Stimulated activated memory B cell treated with anti-CD40 and anti-IgM and Interleukin-4, amounts not matched to agents 10 μg/mL and 1 μg/mL and 100 μg/mL, for 72 hours (primary cell): ENCODE measurements at regions not wholly inside any gene's neighbourhood (a gene's known extent, or its start where the extent isn't known, plus 50 kb on each side); places are given as distances from the start of the nearest gene placed in this dataset.
"Not testable (repeated sequence)": the region's sequence is repeated elsewhere in the genome, so short reads cannot be mapped to it uniquely, and the experiment has no call there.

Experiments used
- ATAC-seq: fragments of 150-1000 bp; cut with Tn5 transposase; 2 replicates; pipeline ENCODE4 v1.10.0; 2021
- H3K27ac Mint-ChIP-seq: one replicate; pipeline ENCODE4 v1.8.0; 2022; ENCODE audit warnings: mild to moderate bottlenecking, mixed read lengths
- H3K27me3 Mint-ChIP-seq: one replicate; pipeline ENCODE4 v1.8.0; 2022; ENCODE audit warnings: mixed read lengths
- H3K36me3 Mint-ChIP-seq: one replicate; pipeline ENCODE4 v1.8.0; 2022; ENCODE audit warnings: mixed read lengths
- H3K4me1 Mint-ChIP-seq: one replicate; pipeline ENCODE4 v1.8.0; 2022; ENCODE audit warnings: mixed read lengths
- H3K4me3 Mint-ChIP-seq: one replicate; pipeline ENCODE4 v1.8.0; 2022; ENCODE audit warnings: mild to moderate bottlenecking, moderate library complexity, mixed read lengths
- H3K9me3 Mint-ChIP-seq: one replicate; pipeline ENCODE4 v1.8.0; 2022; ENCODE audit warnings: mixed read lengths

DNA sequence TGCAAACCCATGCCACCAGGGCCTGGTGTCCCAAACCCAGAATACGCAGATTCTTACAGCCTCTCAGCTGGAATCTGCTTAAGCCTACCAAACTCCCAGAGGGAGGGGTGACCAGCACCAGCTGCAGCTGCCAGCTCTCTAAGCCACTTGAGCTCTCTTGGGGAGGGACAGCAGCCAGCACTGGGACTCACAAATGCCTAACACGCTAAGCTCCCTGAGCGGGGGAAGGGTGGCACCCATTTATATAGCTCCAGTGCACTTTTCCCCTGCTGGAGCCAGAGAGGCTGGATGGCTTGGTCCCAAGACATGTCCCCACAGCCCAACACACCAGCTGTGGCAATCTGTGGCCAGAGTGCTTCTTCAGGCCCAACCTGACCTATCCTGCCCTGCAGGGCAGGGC lies 326.8 kb upstream of the NRG3 start:
- Mint-ChIP-seq H3K4me3 (no peak overlapping the region), H3K27me3 (no peaks in the 10 kb centered on the region), H3K9me3 (peaks cover 19% of the 10 kb centered on the region), H3K4me1 (no peaks in the 10 kb centered on the region), H3K27ac (no peak overlapping the region), H3K36me3 (no peaks in the 10 kb centered on the region)
- no peak for ATAC-seq

DNA sequence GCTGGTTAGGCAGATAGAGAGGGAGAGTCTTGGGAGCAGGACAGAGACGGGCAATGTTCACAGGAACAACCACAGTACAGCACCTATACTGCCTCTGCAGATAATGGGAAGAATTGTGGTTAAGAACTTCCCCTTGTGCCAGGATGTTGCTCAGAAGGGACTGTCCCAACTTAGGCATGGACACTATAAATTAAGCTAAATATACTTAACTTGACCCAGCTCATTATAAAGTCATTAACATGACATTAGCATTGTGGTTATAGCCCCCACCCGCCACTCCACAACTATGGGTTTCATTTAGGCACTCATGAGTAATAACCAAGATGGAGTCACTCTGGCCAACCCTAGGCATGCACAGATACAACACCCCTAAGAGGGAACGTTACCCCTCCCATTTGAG lies 310.9 kb upstream of the NRG3 start:
- Mint-ChIP-seq H3K4me1 (no peaks in the 10 kb centered on the region), H3K9me3 (peaks cover 9% of the 10 kb centered on the region), H3K4me3 (no peak overlapping the region), H3K27me3 (no peaks in the 10 kb centered on the region), H3K27ac (no peak overlapping the region), H3K36me3 (no peaks in the 10 kb centered on the region)
- peak; percentile 48 for ATAC-seq

DNA sequence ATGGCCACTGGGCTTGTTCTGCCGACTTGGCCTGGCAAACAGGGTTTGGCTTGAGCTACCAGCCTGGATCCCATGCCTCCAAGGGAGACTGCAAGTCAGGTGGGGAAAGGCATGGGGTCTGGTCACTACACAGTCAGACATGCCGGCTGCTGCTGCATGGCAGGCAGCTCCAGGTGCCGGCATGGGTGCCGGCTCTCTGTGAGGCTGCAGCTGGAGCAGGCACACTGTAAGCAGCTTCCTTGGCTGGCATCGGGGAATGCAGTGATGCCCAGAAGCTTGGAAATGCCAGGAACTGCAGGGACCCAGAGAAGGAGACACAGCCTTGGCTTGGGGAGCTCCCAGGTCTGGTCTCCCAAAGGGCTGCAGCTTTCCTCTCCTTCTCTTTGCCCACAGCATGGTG lies 305.5 kb upstream of the NRG3 start:
- Mint-ChIP-seq H3K9me3 (no peaks in the 10 kb centered on the region), H3K4me3 (no peak overlapping the region), H3K36me3 (no peaks in the 10 kb centered on the region), H3K4me1 (no peaks in the 10 kb centered on the region), H3K27me3 (no peaks in the 10 kb centered on the region), H3K27ac (no peak overlapping the region)
- peak; percentile 20 for ATAC-seq

DNA sequence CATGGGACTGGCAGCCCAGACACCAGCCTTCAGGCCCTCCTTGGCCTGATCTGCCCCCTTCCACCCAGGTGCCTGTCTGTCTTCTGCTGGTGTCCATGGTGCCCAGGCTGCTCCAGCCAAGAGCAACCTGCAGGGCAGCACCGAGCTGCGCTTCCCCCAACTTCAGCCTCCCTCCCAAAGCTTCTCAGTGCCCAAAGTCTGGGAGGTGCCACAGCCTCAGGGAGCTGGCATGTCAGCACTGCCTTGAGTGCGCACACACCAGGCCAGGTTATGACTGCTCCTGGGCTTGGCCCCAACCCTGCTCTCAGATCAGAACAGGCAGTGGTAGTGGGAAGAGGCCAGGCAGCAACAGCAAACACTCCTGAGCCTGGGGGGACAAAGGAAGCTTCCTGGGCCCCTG lies 304.6 kb upstream of the NRG3 start:
- H3K4me1 Mint-ChIP-seq: no peaks in the 10 kb centered on the region
- H3K36me3 Mint-ChIP-seq: no peaks in the 10 kb centered on the region
- peak; percentile 47 for ATAC-seq
- H3K27me3 Mint-ChIP-seq: no peaks in the 10 kb centered on the region
- no peaks in the 10 kb centered on the region for H3K9me3 Mint-ChIP-seq
- H3K4me3 Mint-ChIP-seq: no peak overlapping the region
- H3K27ac Mint-ChIP-seq: no peak overlapping the region

DNA sequence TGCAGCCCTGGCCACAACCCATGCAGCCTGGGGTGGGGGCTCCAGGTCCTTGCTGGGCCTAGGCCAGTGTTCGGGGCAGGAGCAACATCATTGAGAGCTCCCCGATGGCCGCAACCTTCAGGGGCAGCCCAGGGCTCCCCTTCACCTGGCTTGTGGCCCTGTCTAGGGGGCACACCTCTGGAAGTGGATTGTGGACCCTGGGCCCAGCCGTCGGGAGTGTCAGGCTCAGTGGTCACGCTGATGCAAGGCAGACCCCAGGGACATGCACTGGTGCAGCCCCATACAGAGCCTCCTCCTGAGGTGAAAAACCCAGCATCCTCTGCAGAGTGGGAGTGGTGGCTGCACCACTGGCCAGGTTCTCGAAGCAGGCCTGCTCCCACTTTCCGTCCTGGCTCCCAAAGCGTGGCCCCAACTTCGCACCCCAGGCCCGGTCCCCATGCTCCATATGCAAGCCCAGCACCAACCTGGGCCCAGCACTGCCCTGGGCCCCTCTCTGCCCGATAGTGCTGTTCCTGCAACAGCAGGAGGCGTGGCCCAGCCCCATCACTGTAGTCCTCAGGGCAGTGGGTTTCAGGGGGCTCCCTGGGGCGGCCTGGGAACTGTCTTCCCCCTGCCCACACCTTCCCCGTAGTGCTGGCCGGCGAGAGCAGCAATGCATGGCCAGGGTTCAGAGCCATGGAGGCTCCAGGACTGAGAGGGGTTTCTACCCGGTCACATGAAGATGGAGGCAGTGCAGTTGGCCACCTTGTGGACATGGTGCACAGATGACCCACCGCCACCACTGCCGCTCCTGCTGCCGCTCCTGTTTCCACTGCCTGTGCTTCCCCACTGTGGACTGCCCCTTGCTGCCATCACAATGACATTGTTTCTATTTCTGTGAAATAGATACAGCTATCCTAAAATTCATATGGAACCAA lies 303.9 kb upstream of the NRG3 start:
- Mint-ChIP-seq H3K27ac (no peak overlapping the region), H3K4me1 (no peaks in the 10 kb centered on the region), H3K9me3 (peaks cover 2% of the 10 kb centered on the region), H3K27me3 (no peaks in the 10 kb centered on the region), H3K4me3 (no peak overlapping the region), H3K36me3 (no peaks in the 10 kb centered on the region)
- peak; percentile 24 for ATAC-seq

DNA sequence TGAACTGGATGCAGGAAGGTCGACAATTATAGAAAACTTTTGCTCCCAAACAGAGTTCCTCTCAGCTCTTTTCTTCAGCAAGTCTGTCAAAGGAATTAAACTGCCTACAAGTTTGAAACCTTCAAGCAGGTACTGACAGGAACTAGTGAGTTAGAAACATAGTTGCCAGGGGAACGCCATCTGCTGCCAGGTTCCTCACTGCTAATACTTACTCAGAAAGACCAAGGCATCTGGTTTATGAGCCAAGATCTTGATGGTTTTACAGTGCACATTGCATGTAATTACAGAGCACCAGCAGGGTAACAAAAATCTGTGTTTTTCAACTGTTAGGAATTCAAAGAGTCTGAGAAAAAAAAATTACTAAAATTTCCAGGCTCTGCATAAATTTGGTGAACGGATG lies 300.0 kb upstream of the NRG3 start:
- H3K27ac Mint-ChIP-seq: no peak overlapping the region
- H3K9me3 Mint-ChIP-seq: peaks cover 2% of the 10 kb centered on the region
- H3K27me3 Mint-ChIP-seq: no peaks in the 10 kb centered on the region
- no peak overlapping the region for H3K4me3 Mint-ChIP-seq
- H3K4me1 Mint-ChIP-seq: no peaks in the 10 kb centered on the region
- ATAC-seq: no peak
- no peaks in the 10 kb centered on the region for H3K36me3 Mint-ChIP-seq

DNA sequence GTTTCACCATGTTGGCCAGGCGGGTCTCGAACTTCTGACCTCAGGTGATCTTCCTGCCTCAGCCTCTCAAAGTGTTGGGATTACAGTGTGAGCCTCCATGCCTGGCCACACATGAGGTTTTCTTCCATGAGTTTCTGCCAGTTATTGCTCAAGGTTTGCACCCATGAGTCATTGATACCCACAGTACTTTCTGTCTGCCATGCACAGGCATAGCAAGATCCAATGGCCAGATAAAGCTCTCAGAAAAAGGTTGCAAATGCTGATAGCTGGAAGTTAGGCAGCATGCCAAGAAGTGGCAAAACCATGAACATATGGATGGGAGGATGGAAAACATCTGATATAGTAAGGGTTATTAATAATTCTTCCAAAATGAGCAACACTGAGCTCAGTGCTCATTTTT lies 298.7 kb upstream of the NRG3 start:
- Mint-ChIP-seq H3K9me3 (peaks cover 2% of the 10 kb centered on the region), H3K4me3 (no peak overlapping the region), H3K4me1 (no peaks in the 10 kb centered on the region), H3K27ac (no peak overlapping the region), H3K27me3 (no peaks in the 10 kb centered on the region), H3K36me3 (no peaks in the 10 kb centered on the region)
- no peak for ATAC-seq

DNA sequence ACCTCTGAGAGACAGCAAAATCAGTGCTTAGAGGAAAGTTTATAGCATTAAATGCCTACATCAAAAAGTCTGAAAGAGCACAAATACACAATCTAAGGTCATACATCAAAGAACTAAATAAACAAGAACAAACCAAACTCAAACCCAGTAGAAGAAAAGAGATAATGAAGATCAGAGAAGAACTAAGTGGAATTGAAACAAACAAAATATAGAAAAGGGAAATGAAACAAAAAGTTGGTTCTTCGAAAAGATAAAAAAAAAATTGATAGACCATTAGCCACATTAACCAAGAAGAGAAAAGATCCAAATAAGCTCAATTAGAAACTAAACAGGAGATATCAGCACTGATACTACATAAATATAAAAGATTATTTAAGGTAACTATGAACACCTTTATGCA lies 280.0 kb upstream of the NRG3 start:
- H3K27me3 Mint-ChIP-seq: no peaks in the 10 kb centered on the region
- ATAC-seq: no peak
- no peak overlapping the region for H3K27ac Mint-ChIP-seq
- H3K36me3 Mint-ChIP-seq: no peaks in the 10 kb centered on the region
- peaks cover 7% of the 10 kb centered on the region for H3K4me1 Mint-ChIP-seq
- no peak overlapping the region for H3K4me3 Mint-ChIP-seq
- H3K9me3 Mint-ChIP-seq: peaks cover 31% of the 10 kb centered on the region

DNA sequence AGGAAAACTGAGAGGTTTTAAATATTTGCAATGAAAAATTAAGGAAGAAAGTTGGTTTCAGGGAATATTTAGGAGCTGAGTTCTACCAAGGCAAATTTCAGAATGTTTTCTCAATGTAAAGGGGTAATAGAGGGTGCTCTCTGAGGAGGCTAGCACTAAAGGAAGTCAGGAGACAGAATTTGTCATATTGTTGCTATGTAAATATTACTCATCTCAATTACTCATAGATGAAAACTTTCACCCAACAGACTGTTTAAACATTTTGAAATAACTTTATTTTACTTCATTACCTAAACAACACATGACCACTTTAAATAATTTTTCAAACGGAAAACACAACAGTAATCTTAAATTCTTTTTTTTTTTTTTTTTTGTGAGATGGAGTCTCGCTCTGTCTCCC lies 274.8 kb upstream of the NRG3 start:
- no peak overlapping the region for H3K27ac Mint-ChIP-seq
- H3K4me3 Mint-ChIP-seq: no peak overlapping the region
- no peak for ATAC-seq
- H3K27me3 Mint-ChIP-seq: no peaks in the 10 kb centered on the region
- H3K4me1 Mint-ChIP-seq: peaks cover under 1% of the 10 kb centered on the region
- peaks cover 29% of the 10 kb centered on the region for H3K9me3 Mint-ChIP-seq
- no peaks in the 10 kb centered on the region for H3K36me3 Mint-ChIP-seq

DNA sequence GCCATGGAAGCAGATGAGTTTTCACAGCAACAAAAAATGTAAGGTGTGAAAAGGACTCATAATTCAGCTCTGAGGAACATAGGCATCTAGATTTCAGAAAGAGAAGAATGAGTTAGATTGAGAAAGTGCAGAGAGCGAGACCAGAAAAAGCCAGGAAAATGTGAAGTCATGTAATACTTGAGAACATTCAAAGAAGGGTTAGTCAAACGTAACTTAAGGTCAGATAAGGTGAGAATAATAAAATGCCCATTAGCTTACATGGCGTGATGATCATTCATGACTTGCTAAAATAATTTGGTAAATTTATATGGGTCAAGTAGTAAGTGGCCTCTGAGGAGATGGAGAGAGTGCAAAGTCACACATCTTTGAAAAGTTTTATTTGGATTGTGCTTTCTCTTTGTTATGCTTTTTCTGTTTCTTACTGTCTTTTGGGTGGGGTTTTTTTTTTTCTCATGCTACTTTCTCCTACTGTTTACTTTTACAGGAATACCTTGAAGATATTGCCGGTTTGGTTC lies 271.8 kb upstream of the NRG3 start:
- H3K36me3 Mint-ChIP-seq: no peaks in the 10 kb centered on the region
- H3K4me1 Mint-ChIP-seq: no peaks in the 10 kb centered on the region
- H3K27me3 Mint-ChIP-seq: no peaks in the 10 kb centered on the region
- H3K27ac Mint-ChIP-seq: no peak overlapping the region
- no peak for ATAC-seq
- no peak overlapping the region for H3K4me3 Mint-ChIP-seq
- peaks cover 14% of the 10 kb centered on the region for H3K9me3 Mint-ChIP-seq

DNA sequence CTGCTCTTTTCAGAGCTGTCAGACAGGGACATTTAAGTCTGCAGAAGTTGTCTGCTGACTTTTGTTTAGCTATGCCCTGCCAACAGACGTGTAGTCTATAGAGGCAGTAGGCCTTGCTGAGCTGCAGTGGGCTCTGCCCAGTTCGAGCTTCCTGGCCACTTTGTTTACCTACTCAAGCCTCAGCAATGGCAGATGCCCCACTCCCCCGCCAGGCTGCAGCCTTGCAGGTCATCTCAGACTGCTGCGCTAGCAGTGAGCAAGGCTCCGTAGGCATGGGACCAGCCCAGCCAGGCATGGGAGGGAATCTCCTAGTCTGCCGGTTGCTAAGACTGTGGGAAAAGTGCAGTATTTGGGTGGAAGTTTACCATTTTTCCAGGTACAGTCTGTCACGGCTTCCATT lies 230.5 kb upstream of the NRG3 start:
- not testable (repeated sequence) for H3K27me3 Mint-ChIP-seq

DNA sequence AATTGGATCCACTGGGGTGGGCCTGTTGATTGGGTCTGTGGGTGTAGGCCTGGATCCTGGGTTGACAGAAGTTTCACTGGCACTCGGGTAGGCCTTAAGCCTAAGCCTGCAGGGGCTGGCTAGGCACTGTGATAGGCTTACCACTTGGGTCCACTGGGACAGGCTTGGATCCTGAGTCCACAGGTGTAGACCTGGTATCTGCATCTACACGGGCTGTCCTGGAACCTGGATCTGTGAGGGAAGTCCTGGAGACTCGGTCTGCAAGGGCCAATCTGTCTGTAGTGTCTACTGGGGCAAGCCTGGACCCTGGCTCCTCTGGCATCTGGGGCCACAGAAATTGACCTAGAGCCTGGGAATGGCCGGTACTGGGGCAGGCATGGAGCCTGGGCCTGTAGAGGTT lies 219.0 kb upstream of the NRG3 start:
- H3K27ac Mint-ChIP-seq: no peak overlapping the region
- no peak overlapping the region for H3K4me3 Mint-ChIP-seq
- no peaks in the 10 kb centered on the region for H3K27me3 Mint-ChIP-seq
- H3K9me3 Mint-ChIP-seq: peaks cover 12% of the 10 kb centered on the region
- H3K4me1 Mint-ChIP-seq: no peaks in the 10 kb centered on the region
- H3K36me3 Mint-ChIP-seq: no peaks in the 10 kb centered on the region
- ATAC-seq: no peak

More for the DNA sequence above, 230.5 kb upstream of the NRG3 start:
- not testable (repeated sequence) for H3K36me3 Mint-ChIP-seq, H3K4me3 Mint-ChIP-seq, ATAC-seq, H3K9me3 Mint-ChIP-seq, H3K27ac Mint-ChIP-seq, H3K4me1 Mint-ChIP-seq

DNA sequence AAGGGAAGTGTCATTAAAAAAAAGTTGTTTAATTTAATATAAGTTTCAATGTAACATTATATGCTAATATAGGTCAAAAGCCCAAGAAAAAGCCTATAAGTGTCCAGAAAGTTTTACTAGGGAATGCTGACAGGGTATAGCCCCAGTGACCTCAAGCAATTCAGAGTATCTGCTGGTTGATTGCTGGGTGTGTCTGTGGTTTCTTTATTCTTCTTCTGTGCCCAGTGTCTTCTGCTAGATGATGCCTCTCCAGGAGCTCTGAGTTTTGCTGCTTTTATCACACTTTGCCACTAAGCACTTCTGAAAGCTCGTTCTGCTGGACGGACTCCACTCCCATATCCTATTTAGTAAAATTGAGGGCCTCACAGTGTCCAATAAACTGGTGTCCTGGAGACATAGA lies 212.2 kb upstream of the NRG3 start:
- Mint-ChIP-seq H3K27me3 (no peaks in the 10 kb centered on the region), H3K9me3 (peaks cover 7% of the 10 kb centered on the region), H3K36me3 (no peaks in the 10 kb centered on the region), H3K27ac (no peak overlapping the region), H3K4me3 (no peak overlapping the region), H3K4me1 (no peaks in the 10 kb centered on the region)
- no peak for ATAC-seq

DNA sequence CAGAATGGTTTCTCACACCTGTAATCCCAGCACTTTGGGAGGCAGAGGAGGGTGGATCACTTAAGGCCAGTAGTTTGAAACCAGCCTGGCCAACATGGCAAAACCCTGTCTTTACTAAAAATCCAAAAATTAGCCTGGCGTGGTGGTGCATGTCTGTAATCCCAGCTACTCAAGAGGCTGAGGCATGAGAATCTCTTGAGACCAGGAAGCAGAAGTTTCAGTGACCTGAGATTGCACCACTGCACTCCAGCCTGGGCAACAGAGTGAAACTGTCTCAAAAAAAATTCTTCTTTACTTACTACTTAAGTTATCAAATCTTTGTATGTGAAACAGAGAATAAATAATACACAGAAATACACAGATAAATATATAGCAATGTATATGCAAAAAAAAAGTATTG lies 210.2 kb upstream of the NRG3 start:
- not testable (repeated sequence) for H3K27me3 Mint-ChIP-seq, H3K27ac Mint-ChIP-seq, ATAC-seq, H3K36me3 Mint-ChIP-seq, H3K4me1 Mint-ChIP-seq, H3K9me3 Mint-ChIP-seq, H3K4me3 Mint-ChIP-seq

DNA sequence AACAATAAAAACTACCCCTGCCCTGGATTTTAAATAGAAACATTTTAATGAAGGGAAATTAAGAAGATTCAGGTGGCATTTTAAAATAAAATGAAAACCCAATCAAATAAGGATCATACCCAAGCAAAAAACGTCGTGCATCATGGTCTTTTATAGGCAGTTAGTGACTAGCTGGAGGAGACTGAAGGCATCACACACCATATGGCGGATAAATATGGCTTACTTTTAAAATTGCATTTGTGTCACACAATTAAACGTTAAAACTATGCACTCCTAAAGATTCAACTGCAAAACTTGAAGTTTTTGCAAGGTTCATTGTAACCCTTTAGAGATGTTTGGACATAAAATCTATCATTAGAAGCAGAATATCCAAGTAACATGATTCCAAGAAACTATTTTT lies 200.1 kb upstream of the NRG3 start:
- Mint-ChIP-seq H3K4me1 (no peaks in the 10 kb centered on the region), H3K9me3 (peaks cover 3% of the 10 kb centered on the region), H3K27ac (no peak overlapping the region), H3K36me3 (no peaks in the 10 kb centered on the region), H3K27me3 (no peaks in the 10 kb centered on the region), H3K4me3 (no peak overlapping the region)
- ATAC-seq: no peak

DNA sequence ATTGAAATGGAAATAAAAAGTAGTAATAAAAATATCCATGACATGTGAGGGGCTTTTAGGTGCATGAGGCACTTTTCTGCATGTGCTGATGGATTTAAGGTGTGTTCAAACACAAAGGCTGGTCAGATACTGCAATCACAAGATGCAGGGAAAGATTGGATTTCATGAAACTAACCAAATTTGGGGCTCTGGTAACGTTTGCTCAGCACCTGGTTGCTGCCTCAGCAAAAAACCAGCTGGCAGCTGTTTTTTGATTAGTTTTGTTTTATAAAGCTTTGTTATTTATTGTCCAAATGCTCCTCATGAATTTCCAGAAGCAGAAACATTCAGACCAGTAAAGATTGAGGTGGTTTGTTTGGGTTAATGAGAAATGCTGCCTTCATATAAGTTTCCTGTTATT lies 195.7 kb upstream of the NRG3 start:
- ATAC-seq: no peak
- H3K9me3 Mint-ChIP-seq: peaks cover 3% of the 10 kb centered on the region
- H3K27ac Mint-ChIP-seq: no peak overlapping the region
- no peaks in the 10 kb centered on the region for H3K4me1 Mint-ChIP-seq
- no peaks in the 10 kb centered on the region for H3K27me3 Mint-ChIP-seq
- H3K4me3 Mint-ChIP-seq: no peak overlapping the region
- H3K36me3 Mint-ChIP-seq: no peaks in the 10 kb centered on the region
